ENCODE measurements at regions not wholly inside any gene's neighbourhood (a gene's known extent, or its start where the extent isn't known, plus 50 kb on each side); places are given as distances from the start of the nearest gene placed in this dataset.

- Histone ChIP-seq H3K4me3 (ENCODE audit: low read length) (no peak overlapping the region), H3K4me2 (ENCODE audit: low read depth, low read length, poor library complexity, severe bottlenecking) (no peak overlapping the region), H3K36me3 (ENCODE audit: insufficient read depth, low read length) (no peaks in the 10 kb centered on the region), H2AFZ (ENCODE audit: low read length) (no peak overlapping the region), H3K9me2 (replicated peaks; ENCODE audit: insufficient read depth, low read length) (no peaks in the 10 kb centered on the region), H4K20me1 (ENCODE audit: insufficient read depth, low read depth, low read length) (no peaks in the 10 kb centered on the region), H3K4me1 (ENCODE audit: low read length) (no peaks in the 10 kb centered on the region), H3K27me3 (ENCODE audit: low read length) (no peaks in the 10 kb centered on the region), H3K9me3 (ENCODE audit: low read length) (no peaks in the 10 kb centered on the region), H3K27ac (ENCODE audit: low read length) (no peak overlapping the region), H3K9ac (ENCODE audit: low read length) (no peak overlapping the region), H3K79me2 (ENCODE audit: low read length) (no peaks in the 10 kb centered on the region)
- no peak for DNase-seq
Measured at GRCh38 chr22:47377926-47378560, 615.6 kb downstream of the TBC1D22A start.

DNA sequence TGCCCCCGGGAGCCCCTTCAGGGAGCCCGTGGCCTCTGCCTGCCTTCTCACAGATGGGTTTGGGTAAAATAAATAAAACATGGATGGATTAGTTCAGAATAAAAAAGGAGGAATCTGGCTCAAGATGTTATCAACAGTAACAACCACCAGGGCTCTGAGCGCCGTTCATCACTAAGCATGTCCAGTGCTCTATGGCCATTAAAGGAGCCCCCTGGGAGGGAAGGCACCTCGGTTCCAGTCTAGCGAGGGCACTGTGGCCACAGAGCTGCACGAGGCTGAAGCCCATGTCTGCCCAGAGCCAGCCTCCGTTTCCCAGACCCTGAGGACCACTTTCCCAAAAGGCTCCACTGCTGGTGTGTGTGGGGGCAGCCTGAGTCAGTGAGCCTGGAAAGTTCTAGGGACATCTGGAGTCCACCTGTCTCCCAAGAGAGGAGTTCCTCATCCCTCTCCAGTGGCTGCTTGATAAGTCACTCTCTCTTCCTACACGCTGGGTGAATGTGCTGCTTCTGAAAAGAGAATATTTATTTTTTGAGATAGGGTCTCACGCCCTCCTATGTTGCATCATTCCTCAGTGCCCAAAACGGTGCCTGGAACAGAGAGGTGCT, 614.6 kb downstream of the TBC1D22A start:
- Histone ChIP-seq H3K9me2 (replicated peaks; ENCODE audit: insufficient read depth, low read length) (no peaks in the 10 kb centered on the region), H3K27me3 (ENCODE audit: low read length) (no peaks in the 10 kb centered on the region), H3K4me2 (ENCODE audit: low read depth, low read length, poor library complexity, severe bottlenecking) (no peak overlapping the region), H3K9me3 (ENCODE audit: low read length) (no peaks in the 10 kb centered on the region), H3K36me3 (ENCODE audit: insufficient read depth, low read length) (no peaks in the 10 kb centered on the region), H3K27ac (ENCODE audit: low read length) (no peak overlapping the region), H2AFZ (ENCODE audit: low read length) (no peak overlapping the region), H3K9ac (ENCODE audit: low read length) (no peak overlapping the region), H4K20me1 (ENCODE audit: insufficient read depth, low read depth, low read length) (no peaks in the 10 kb centered on the region), H3K4me3 (ENCODE audit: low read length) (no peak overlapping the region), H3K4me1 (ENCODE audit: low read length) (no peaks in the 10 kb centered on the region), H3K79me2 (ENCODE audit: low read length) (no peaks in the 10 kb centered on the region)
- no peak for DNase-seq

DNA sequence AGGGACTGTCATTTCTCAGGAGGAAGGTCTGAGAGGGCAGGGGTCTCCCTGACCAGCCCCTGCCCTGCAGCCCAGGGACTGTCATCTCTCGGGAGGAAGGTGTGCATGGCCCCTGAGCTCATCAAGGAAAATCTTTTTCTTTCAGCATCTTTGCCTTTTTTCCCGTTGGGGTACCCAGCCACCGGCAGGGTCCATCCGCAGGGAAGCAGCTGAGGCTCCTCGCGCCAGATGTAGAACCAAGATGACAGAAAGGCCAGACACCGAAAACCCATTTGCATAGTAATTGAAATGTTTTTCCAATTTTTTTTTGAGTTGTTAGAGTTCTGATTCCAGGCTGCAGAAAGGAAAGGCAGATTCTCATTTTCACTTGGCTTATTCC, 613.9 kb downstream of the TBC1D22A start:
- no peaks in the 10 kb centered on the region for H3K79me2 ChIP-seq (ENCODE audit: low read length)

DNA sequence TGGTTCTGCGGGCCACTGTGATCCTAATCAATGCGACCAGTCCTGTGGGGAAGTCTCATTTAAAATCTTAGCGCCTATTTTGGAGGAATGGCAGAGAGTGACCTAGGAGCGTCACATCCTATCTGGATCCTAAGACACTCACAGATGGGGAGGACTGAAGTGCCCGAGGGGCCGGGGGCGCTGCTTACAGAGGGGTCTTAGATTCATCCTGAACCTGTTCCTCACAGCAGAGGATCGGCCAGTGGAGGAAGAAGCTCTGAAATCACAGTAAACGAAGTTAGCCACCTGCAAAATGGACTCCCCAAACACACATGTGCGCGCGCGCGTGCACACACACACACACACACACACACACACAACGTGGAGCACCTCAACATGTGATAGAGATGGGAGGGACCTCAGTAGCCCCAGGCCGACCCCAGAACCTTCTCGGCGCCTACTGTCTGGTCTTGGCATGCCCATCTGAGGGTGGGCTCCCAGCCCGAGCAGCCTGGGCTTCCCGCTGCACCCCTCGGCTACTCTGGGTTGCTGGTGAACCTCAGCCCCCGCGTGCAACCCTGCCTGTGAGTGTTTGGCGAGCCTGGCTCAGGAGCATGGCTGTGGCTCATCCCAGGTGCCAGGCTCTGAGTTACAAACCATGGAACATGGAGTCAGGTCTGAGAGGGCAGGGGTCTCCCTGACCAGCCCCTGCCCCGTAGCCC, 613.3 kb downstream of the TBC1D22A start:
- Histone ChIP-seq H3K9me3 (ENCODE audit: low read length) (no peaks in the 10 kb centered on the region), H4K20me1 (ENCODE audit: insufficient read depth, low read depth, low read length) (no peaks in the 10 kb centered on the region), H3K27ac (ENCODE audit: low read length) (no peak overlapping the region), H3K79me2 (ENCODE audit: low read length) (no peaks in the 10 kb centered on the region), H3K9ac (ENCODE audit: low read length) (no peak overlapping the region), H3K9me2 (replicated peaks; ENCODE audit: insufficient read depth, low read length) (no peaks in the 10 kb centered on the region), H2AFZ (ENCODE audit: low read length) (no peak overlapping the region), H3K4me2 (ENCODE audit: low read depth, low read length, poor library complexity, severe bottlenecking) (no peak overlapping the region), H3K36me3 (ENCODE audit: insufficient read depth, low read length) (no peaks in the 10 kb centered on the region), H3K4me3 (ENCODE audit: low read length) (no peak overlapping the region), H3K27me3 (ENCODE audit: low read length) (no peaks in the 10 kb centered on the region), H3K4me1 (ENCODE audit: low read length) (no peaks in the 10 kb centered on the region)
- no peak for DNase-seq

More for the DNA sequence above, 613.9 kb downstream of the TBC1D22A start:
- H3K36me3 ChIP-seq (ENCODE audit: insufficient read depth, low read length) = no peaks in the 10 kb centered on the region
- no peaks in the 10 kb centered on the region for H4K20me1 ChIP-seq (ENCODE audit: insufficient read depth, low read depth, low read length)
- H3K4me3 ChIP-seq (ENCODE audit: low read length) = no peak overlapping the region
- H3K9me2 ChIP-seq (replicated peaks; ENCODE audit: insufficient read depth, low read length) = no peaks in the 10 kb centered on the region
- no peak overlapping the region for H3K4me2 ChIP-seq (ENCODE audit: low read depth, low read length, poor library complexity, severe bottlenecking)
- no peaks in the 10 kb centered on the region for H3K4me1 ChIP-seq (ENCODE audit: low read length)
- no peak overlapping the region for H3K27ac ChIP-seq (ENCODE audit: low read length)
- H2AFZ ChIP-seq (ENCODE audit: low read length) = no peak overlapping the region
- H3K27me3 ChIP-seq (ENCODE audit: low read length) = no peaks in the 10 kb centered on the region
- H3K9me3 ChIP-seq (ENCODE audit: low read length) = no peaks in the 10 kb centered on the region
- H3K9ac ChIP-seq (ENCODE audit: low read length) = no peak overlapping the region
- no peak for DNase-seq

DNA sequence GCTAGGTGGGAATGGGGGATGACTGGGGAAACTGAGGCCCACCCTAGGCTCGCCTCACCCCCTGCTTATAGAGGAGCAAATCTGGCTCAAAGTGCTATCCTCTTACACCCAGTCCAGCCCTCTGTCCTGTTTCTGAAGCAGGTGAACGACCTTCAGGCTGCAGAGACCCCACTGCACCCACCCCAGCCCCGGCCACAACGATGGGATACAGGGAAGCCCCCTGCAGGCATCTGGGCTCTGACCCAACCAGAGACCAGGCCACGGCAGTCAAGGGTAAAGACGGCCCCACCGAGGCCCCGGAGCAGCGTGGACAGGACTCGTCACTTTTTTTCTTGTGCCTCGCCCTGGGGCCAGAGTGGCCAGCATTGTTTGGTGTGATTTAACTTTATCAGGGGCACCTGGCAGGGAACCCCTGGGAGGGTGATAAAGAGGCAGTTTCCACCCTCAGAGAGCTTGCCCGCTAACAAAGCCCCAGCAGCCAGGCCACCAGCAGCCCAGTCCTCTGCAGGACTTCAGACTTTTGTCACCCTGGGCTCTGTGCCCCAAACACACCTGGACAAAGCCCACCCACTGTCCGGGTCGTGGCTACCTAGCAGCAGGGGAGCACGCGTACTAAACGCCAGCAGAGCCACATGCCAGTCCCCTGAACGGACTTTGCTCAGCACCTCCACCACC, 612.6 kb downstream of the TBC1D22A start:
- Histone ChIP-seq H3K9me2 (replicated peaks; ENCODE audit: insufficient read depth, low read length) (no peaks in the 10 kb centered on the region), H4K20me1 (ENCODE audit: insufficient read depth, low read depth, low read length) (no peaks in the 10 kb centered on the region), H3K79me2 (ENCODE audit: low read length) (no peaks in the 10 kb centered on the region), H3K27me3 (ENCODE audit: low read length) (no peaks in the 10 kb centered on the region), H3K9ac (ENCODE audit: low read length) (no peak overlapping the region), H3K27ac (ENCODE audit: low read length) (no peak overlapping the region), H2AFZ (ENCODE audit: low read length) (no peak overlapping the region), H3K9me3 (ENCODE audit: low read length) (no peaks in the 10 kb centered on the region), H3K36me3 (ENCODE audit: insufficient read depth, low read length) (no peaks in the 10 kb centered on the region), H3K4me3 (ENCODE audit: low read length) (no peak overlapping the region), H3K4me2 (ENCODE audit: low read depth, low read length, poor library complexity, severe bottlenecking) (no peak overlapping the region), H3K4me1 (ENCODE audit: low read length) (no peaks in the 10 kb centered on the region)
- no peak for DNase-seq

DNA sequence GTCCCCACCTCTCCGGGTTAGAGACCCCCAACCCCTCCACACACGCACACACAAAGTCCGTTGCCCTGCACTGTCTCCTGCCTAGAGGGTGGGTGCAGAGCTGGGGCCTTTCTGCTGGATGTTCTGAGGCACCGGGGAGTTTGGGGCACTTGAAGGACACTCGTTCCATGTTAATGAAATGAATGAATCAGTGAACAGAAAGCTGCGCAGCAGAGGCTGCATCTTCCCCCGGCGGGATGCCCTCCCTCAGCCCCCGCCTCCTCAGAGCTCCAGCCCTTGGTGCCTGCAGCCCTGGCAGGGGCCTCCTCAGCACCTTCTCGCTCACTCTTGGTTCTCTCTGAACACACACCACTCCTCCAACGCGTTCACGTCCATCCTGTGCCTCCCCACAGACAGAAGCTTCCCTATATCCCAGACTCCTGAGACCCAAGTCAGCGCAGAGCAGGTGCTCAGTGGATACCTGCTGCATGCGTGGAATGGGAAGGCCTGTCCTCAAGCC, 611.9 kb downstream of the TBC1D22A start:
- H3K9me2 ChIP-seq (replicated peaks; ENCODE audit: insufficient read depth, low read length) = no peaks in the 10 kb centered on the region
- no peak overlapping the region for H3K9ac ChIP-seq (ENCODE audit: low read length)
- H3K4me1 ChIP-seq (ENCODE audit: low read length) = no peaks in the 10 kb centered on the region
- H3K4me2 ChIP-seq (ENCODE audit: low read depth, low read length, poor library complexity, severe bottlenecking) = no peak overlapping the region
- no peaks in the 10 kb centered on the region for H3K9me3 ChIP-seq (ENCODE audit: low read length)
- no peaks in the 10 kb centered on the region for H3K79me2 ChIP-seq (ENCODE audit: low read length)
- DNase-seq = no peak
- H2AFZ ChIP-seq (ENCODE audit: low read length) = no peak overlapping the region
- no peak overlapping the region for H3K27ac ChIP-seq (ENCODE audit: low read length)
- H3K36me3 ChIP-seq (ENCODE audit: insufficient read depth, low read length) = no peaks in the 10 kb centered on the region
- H3K4me3 ChIP-seq (ENCODE audit: low read length) = no peak overlapping the region
- no peaks in the 10 kb centered on the region for H4K20me1 ChIP-seq (ENCODE audit: insufficient read depth, low read depth, low read length)
- H3K27me3 ChIP-seq (ENCODE audit: low read length) = no peaks in the 10 kb centered on the region

DNA sequence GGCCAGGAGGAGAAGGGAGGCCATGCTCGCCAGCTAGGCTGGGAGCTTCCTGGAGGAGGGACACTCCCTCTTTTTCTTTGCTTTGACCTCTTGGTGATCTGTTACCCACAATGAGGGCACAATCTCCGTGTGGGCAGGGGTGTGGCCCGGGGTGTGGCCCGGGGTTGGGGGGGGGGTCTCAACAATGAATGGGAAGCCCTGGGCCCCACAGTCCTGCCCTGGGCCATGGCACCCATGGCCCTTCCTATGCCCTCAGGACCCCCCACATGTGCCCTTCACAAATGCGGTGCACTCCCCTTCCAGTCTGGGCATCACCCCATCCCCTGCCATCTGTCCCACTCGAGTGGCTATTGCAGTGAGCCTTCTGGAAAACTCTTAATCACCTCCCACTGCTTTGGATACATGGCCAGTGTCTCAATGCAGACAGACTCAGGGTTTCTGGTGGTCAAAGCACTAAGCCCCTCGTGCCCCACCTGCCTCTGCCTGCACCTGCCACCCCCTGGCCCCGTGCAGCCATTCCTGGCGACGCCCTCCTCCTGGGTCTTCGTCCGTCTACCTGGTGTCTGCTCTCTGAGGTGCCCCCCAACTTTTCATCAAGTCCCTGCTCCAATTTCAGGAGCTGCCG, 611.3 kb downstream of the TBC1D22A start:
- no peak overlapping the region for H3K27ac ChIP-seq (ENCODE audit: low read length)
- no peaks in the 10 kb centered on the region for H4K20me1 ChIP-seq (ENCODE audit: insufficient read depth, low read depth, low read length)
- H3K9me3 ChIP-seq (ENCODE audit: low read length) = no peaks in the 10 kb centered on the region
- H3K4me1 ChIP-seq (ENCODE audit: low read length) = no peaks in the 10 kb centered on the region
- no peaks in the 10 kb centered on the region for H3K27me3 ChIP-seq (ENCODE audit: low read length)
- no peaks in the 10 kb centered on the region for H3K9me2 ChIP-seq (replicated peaks; ENCODE audit: insufficient read depth, low read length)
- H3K9ac ChIP-seq (ENCODE audit: low read length) = no peak overlapping the region
- H3K4me2 ChIP-seq (ENCODE audit: low read depth, low read length, poor library complexity, severe bottlenecking) = no peak overlapping the region
- H3K4me3 ChIP-seq (ENCODE audit: low read length) = no peak overlapping the region
- H3K36me3 ChIP-seq (ENCODE audit: insufficient read depth, low read length) = no peaks in the 10 kb centered on the region
- no peak overlapping the region for H2AFZ ChIP-seq (ENCODE audit: low read length)
- no peaks in the 10 kb centered on the region for H3K79me2 ChIP-seq (ENCODE audit: low read length)
- DNase-seq = no peak

Measured in Karpas-422 (cell line).